Osteocyte (in vitro differentiated cells): ENCODE measurements at regions not wholly inside any gene's neighbourhood (a gene's known extent, or its start where the extent isn't known, plus 50 kb on each side); places are given as distances from the start of the nearest gene placed in this dataset.

Source experiments
- DNase-seq: peaks from one replicate; pipeline ENCODE4 v3.0.0; 2021; ENCODE audit warnings: mixed read lengths; ENCODE audit not compliant: unreplicated experiment; ENCODE audit errors: extremely low spot score
- H3K27ac Mint-ChIP-seq: one replicate; pipeline ENCODE4 v1.8.0; 2021; ENCODE audit warnings: mild to moderate bottlenecking, mixed read lengths; ENCODE audit not compliant: unreplicated experiment
- H3K27me3 Mint-ChIP-seq: one replicate; pipeline ENCODE4 v1.8.0; 2021; ENCODE audit warnings: mixed read lengths; ENCODE audit not compliant: unreplicated experiment
- H3K36me3 Mint-ChIP-seq: one replicate; pipeline ENCODE4 v1.8.0; 2021; ENCODE audit warnings: mixed read lengths; ENCODE audit not compliant: unreplicated experiment
- H3K4me1 Mint-ChIP-seq: one replicate; pipeline ENCODE4 v1.8.0; 2021; ENCODE audit warnings: mixed read lengths; ENCODE audit not compliant: unreplicated experiment
- H3K4me3 Mint-ChIP-seq: one replicate; pipeline ENCODE4 v1.8.0; 2021; ENCODE audit warnings: mild to moderate bottlenecking, moderate library complexity, mixed read lengths; ENCODE audit not compliant: unreplicated experiment
- H3K9me3 Mint-ChIP-seq: one replicate; pipeline ENCODE4 v1.8.0; 2021; ENCODE audit warnings: mixed read lengths; ENCODE audit not compliant: unreplicated experiment
- CTCF ChIP-seq: fragments of 200-600 bp; sonication (generic); IDR thresholded peaks from 2 replicates; pipeline ENCODE4 v1.5.0; 2021; ENCODE audit warnings: antibody characterized with exemption, mild to moderate bottlenecking, moderate library complexity

GRCh38 chr3:68403741-68404140 lies 528.6 kb downstream of the TAFA4 start:
- no peaks in the 10 kb centered on the region for H3K4me1 Mint-ChIP-seq
- peaks cover 8% of the 10 kb centered on the region for H3K9me3 Mint-ChIP-seq
- TF ChIP-seq CTCF: no peak
- no peaks in the 10 kb centered on the region for H3K36me3 Mint-ChIP-seq
- H3K27me3 Mint-ChIP-seq: no peaks in the 10 kb centered on the region
- H3K4me3 Mint-ChIP-seq: no peak overlapping the region
- no peak for DNase-seq
- no peak overlapping the region for H3K27ac Mint-ChIP-seq

- no peaks in the 10 kb centered on the region for H3K4me1 Mint-ChIP-seq
- no peak for TF ChIP-seq CTCF
Measured at GRCh38 chr3:68402235-68402918, 530.0 kb downstream of the TAFA4 start.

GRCh38 chr3:68378631-68379030 lies 553.7 kb downstream of the TAFA4 start:
- Mint-ChIP-seq H3K27ac (no peak overlapping the region), H3K27me3 (no peaks in the 10 kb centered on the region)
- no peak for TF ChIP-seq CTCF

More at GRCh38 chr3:68402235-68402918, 530.0 kb downstream of the TAFA4 start:
- Mint-ChIP-seq H3K9me3 (peaks cover 8% of the 10 kb centered on the region), H3K4me3 (no peak overlapping the region), H3K27me3 (no peaks in the 10 kb centered on the region), H3K27ac (no peak overlapping the region), H3K36me3 (no peaks in the 10 kb centered on the region)
- DNase-seq: no peak

GRCh38 chr3:68373727-68374126 lies 558.6 kb downstream of the TAFA4 start:
- Mint-ChIP-seq H3K4me3 (no peak overlapping the region), H3K27me3 (no peaks in the 10 kb centered on the region), H3K36me3 (no peaks in the 10 kb centered on the region), H3K4me1 (no peaks in the 10 kb centered on the region), H3K9me3 (peaks cover 20% of the 10 kb centered on the region), H3K27ac (no peak overlapping the region)
- no peak for DNase-seq
- TF ChIP-seq CTCF: no peak

More at GRCh38 chr3:68378631-68379030, 553.7 kb downstream of the TAFA4 start:
- Mint-ChIP-seq H3K36me3 (no peaks in the 10 kb centered on the region), H3K9me3 (peaks cover 27% of the 10 kb centered on the region), H3K4me3 (no peak overlapping the region), H3K4me1 (no peaks in the 10 kb centered on the region)
- DNase-seq: no peak

- no peak for TF ChIP-seq CTCF
- Mint-ChIP-seq H3K9me3 (peaks cover 3% of the 10 kb centered on the region), H3K36me3 (no peaks in the 10 kb centered on the region), H3K27me3 (no peaks in the 10 kb centered on the region), H3K4me3 (no peak overlapping the region), H3K4me1 (no peaks in the 10 kb centered on the region), H3K27ac (no peak overlapping the region)
- DNase-seq: no peak
Measured at GRCh38 chr3:68363796-68364195, 568.6 kb downstream of the TAFA4 start.
